ENCODE measurements at regions not wholly inside any gene's neighbourhood (a gene's known extent, or its start where the extent isn't known, plus 50 kb on each side); places are given as distances from the start of the nearest gene placed in this dataset.
A peak's percentile ranks its signal among the peaks of the same experiment; 100 is the strongest.

DNA sequence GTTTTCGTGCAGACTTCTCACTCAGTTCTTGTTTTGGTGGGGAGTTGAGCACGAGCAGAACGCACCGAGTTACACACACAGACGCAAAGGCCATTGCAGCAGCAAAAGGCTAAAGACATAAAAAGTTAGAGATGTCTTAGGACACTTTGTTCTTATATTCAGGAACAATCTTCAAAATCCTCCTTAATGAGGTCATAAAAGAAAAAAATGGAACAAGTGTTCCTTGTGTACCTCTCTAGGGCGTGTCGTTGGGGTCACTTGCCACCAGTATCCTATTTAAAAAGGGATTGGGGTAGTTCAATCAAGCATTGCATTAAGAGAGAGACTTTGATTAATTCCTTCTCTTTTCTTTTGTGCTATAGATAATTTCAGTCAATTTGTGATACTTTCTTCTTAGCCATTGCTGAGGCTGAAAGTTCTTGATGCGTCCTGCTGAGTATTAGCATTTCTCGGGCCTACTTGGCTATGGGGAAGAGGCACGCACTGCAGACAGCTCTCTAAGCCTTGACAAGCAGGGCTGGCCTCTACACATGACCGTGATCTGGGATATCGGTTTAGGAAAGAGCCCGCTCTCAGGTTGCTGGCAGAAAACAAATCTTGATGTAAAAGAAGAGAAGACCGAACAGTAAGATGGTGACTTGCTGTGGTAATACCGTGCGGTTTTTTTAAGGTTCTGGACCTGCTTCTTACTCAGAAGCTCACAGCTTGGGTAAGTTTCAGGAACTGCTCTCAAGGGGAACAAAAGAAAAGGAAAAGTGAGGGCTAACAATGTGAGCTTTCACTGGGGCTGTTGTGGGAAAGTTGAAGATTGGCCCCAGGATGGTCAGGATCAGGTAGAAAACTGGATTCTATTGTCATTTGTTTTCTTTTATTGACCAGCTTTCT, 223.6 kb downstream of the TM9SF2 start:
- peak overlapping the region; percentile 92 for H3K27ac Mint-ChIP-seq
- no peaks in the 10 kb centered on the region for H3K9me3 Mint-ChIP-seq
- H3K27me3 Mint-ChIP-seq (ENCODE audit: low read depth), result no peaks in the 10 kb centered on the region
- peak; percentile 59 for ATAC-seq
- POLR2A ChIA-PET, result no interaction called here
- no peaks in the 10 kb centered on the region for H3K36me3 Mint-ChIP-seq
- no peak for DNase-seq (ENCODE audit: low spot score)
- TF ChIP-seq, protein P1, sequence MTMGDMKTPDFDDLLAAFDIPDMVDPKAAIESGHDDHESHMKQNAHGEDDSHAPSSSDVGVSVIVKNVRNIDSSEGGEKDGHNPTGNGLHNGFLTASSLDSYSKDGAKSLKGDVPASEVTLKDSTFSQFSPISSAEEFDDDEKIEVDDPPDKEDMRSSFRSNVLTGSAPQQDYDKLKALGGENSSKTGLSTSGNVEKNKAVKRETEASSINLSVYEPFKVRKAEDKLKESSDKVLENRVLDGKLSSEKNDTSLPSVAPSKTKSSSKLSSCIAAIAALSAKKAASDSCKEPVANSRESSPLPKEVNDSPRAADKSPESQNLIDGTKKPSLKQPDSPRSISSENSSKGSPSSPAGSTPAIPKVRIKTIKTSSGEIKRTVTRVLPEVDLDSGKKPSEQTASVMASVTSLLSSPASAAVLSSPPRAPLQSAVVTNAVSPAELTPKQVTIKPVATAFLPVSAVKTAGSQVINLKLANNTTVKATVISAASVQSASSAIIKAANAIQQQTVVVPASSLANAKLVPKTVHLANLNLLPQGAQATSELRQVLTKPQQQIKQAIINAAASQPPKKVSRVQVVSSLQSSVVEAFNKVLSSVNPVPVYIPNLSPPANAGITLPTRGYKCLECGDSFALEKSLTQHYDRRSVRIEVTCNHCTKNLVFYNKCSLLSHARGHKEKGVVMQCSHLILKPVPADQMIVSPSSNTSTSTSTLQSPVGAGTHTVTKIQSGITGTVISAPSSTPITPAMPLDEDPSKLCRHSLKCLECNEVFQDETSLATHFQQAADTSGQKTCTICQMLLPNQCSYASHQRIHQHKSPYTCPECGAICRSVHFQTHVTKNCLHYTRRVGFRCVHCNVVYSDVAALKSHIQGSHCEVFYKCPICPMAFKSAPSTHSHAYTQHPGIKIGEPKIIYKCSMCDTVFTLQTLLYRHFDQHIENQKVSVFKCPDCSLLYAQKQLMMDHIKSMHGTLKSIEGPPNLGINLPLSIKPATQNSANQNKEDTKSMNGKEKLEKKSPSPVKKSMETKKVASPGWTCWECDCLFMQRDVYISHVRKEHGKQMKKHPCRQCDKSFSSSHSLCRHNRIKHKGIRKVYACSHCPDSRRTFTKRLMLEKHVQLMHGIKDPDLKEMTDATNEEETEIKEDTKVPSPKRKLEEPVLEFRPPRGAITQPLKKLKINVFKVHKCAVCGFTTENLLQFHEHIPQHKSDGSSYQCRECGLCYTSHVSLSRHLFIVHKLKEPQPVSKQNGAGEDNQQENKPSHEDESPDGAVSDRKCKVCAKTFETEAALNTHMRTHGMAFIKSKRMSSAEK (CRISPR knock-in tag; IDR thresholded peaks at IDR 0.05; ENCODE audit: borderline replicate concordance), result no peak
- TF ChIP-seq ATF2 (CRISPR knock-in tag; IDR thresholded peaks at IDR 0.05; ENCODE audit: borderline replicate concordance, low read depth), result no peak
- TF ChIP-seq, protein P2, sequence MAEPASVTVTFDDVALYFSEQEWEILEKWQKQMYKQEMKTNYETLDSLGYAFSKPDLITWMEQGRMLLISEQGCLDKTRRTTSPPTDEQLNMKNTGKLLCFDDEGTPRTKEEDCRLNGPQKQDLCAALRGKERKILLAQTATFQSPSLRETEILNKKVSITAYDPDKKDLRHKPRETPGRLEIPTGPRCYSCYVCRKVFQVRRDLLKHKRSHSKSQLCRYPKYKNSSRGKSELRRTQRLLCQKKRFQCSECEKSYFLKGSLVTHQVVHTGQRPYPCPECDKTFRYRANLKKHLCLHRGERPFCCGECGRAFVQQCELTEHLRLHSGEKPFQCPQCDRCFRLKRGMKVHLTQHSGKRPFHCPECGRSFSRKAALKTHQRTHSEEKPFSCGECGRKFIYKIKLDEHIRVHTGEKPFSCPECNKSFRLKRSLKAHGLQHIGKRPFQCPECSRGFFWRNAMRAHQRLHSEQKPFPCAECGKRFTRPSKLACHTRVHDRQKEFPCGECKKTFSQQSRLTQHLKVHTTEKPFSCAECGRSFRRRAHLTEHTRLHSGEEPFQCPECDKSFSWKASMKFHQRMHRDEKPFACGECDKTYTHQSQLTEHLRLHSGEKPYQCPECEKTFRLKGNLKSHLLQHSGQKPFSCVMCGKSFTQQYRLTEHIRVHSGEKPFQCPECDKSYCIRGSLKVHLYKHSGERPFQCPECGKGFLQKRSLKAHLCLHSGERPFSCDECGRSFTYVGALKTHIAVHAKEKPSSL (CRISPR knock-in tag; conservative IDR thresholded peaks at IDR 0.05), result no peak
- no peak for TF ChIP-seq USF2 (CRISPR knock-in tag; IDR thresholded peaks at IDR 0.05)
- no peak for TF ChIP-seq IRF1 (CRISPR knock-in tag; IDR thresholded peaks at IDR 0.05)
- TF ChIP-seq ZNF219 (CRISPR knock-in tag; IDR thresholded peaks at IDR 0.05; ENCODE audit: borderline replicate concordance), result no peak
- TF ChIP-seq SOX15 (CRISPR knock-in tag; IDR thresholded peaks at IDR 0.05), result no peak
- TF ChIP-seq ELF4 (CRISPR knock-in tag; IDR thresholded peaks at IDR 0.05; ENCODE audit: low read depth), result no peak
- TF ChIP-seq ZNF138 (CRISPR knock-in tag; conservative IDR thresholded peaks at IDR 0.05), result no peak
- TF ChIP-seq ESRRA (CRISPR knock-in tag; IDR thresholded peaks at IDR 0.05; ENCODE audit: borderline replicate concordance), result no peak
- TF ChIP-seq, protein P3, sequence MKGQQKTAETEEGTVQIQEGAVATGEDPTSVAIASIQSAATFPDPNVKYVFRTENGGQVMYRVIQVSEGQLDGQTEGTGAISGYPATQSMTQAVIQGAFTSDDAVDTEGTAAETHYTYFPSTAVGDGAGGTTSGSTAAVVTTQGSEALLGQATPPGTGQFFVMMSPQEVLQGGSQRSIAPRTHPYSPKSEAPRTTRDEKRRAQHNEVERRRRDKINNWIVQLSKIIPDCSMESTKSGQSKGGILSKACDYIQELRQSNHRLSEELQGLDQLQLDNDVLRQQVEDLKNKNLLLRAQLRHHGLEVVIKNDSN (CRISPR knock-in tag; IDR thresholded peaks at IDR 0.05), result no peak
- TF ChIP-seq, protein P4, sequence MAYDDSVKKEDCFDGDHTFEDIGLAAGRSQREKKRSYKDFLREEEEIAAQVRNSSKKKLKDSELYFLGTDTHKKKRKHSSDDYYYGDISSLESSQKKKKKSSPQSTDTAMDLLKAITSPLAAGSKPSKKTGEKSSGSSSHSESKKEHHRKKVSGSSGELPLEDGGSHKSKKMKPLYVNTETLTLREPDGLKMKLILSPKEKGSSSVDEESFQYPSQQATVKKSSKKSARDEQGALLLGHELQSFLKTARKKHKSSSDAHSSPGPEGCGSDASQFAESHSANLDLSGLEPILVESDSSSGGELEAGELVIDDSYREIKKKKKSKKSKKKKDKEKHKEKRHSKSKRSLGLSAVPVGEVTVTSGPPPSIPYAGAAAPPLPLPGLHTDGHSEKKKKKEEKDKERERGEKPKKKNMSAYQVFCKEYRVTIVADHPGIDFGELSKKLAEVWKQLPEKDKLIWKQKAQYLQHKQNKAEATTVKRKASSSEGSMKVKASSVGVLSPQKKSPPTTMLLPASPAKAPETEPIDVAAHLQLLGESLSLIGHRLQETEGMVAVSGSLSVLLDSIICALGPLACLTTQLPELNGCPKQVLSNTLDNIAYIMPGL (CRISPR knock-in tag; IDR thresholded peaks at IDR 0.05), result no peak
- TF ChIP-seq PRRX2 (CRISPR knock-in tag; IDR thresholded peaks at IDR 0.05), result no peak
- TF ChIP-seq, protein P5, sequence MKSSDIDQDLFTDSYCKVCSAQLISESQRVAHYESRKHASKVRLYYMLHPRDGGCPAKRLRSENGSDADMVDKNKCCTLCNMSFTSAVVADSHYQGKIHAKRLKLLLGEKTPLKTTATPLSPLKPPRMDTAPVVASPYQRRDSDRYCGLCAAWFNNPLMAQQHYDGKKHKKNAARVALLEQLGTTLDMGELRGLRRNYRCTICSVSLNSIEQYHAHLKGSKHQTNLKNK (CRISPR knock-in tag; IDR thresholded peaks at IDR 0.05), result no peak
- no peak for TF ChIP-seq ZNF396 (CRISPR knock-in tag; IDR thresholded peaks at IDR 0.05; ENCODE audit: borderline replicate concordance)
- CTCF ChIA-PET, result interaction anchor here (1.2 to 1.9 kb wide), 3 partner anchors 42 to 69 kb away, joined by 4 to 8 read pairs (median 4); no protein-coding TSS in a partner anchor
- H3K4me3 Mint-ChIP-seq, result no peak overlapping the region
- peaks cover 77% of the 10 kb centered on the region for H3K4me1 Mint-ChIP-seq
